Stimulated activated naive CD8-positive, alpha-beta T cell treated with anti-CD3 and anti-CD28 coated beads, Interleukin-15, amount 100 ng/mL, for 72 hours (primary cell): ENCODE measurements at regions not wholly inside any gene's neighbourhood (a gene's known extent, or its start where the extent isn't known, plus 50 kb on each side); places are given as distances from the start of the nearest gene placed in this dataset.

ENCODE experiments used
- ATAC-seq: fragments of 150-1000 bp; cut with Tn5 transposase; 2 replicates; pipeline ENCODE4 v1.10.0; 2021; ENCODE audit warnings: mild to moderate bottlenecking, moderate library complexity
- DNase-seq, 2 donors: peaks; one replicate each; pipeline ENCODE4 v3.0.0; 2021 to 2022
- H3K27ac Mint-ChIP-seq, 2 donors: one replicate each; pipeline ENCODE4 v1.8.0; 2022; ENCODE audit warnings: mild to moderate bottlenecking in 2 of 2, mixed read lengths in 2 of 2, moderate library complexity in 2 of 2
- H3K27me3 Mint-ChIP-seq: one replicate; pipeline ENCODE4 v1.8.0; 2022; ENCODE audit warnings: mixed read lengths
- H3K4me1 Mint-ChIP-seq: one replicate; pipeline ENCODE4 v1.8.0; 2022; ENCODE audit warnings: mild to moderate bottlenecking, mixed read lengths
- H3K4me3 Mint-ChIP-seq, 2 donors: one replicate each; pipeline ENCODE4 v1.8.0; 2022; ENCODE audit warnings: mild to moderate bottlenecking in 2 of 2, mixed read lengths in 2 of 2, moderate library complexity in 1 of 2
- H3K9me3 Mint-ChIP-seq, 2 donors: one replicate each; pipeline ENCODE4 v1.8.0; 2022; ENCODE audit warnings: mixed read lengths in 2 of 2

GRCh38 chr21:35232545-35233176 is 183.6 kb upstream of the RUNX1 start:
- H3K4me3 Mint-ChIP-seq, result no peak overlapping the region
- no peak overlapping the region for H3K27ac Mint-ChIP-seq
- no peak for ATAC-seq
- H3K27me3 Mint-ChIP-seq, result no peaks in the 10 kb centered on the region
- DNase-seq, result no peak
- peaks cover 44% of the 10 kb centered on the region for H3K4me1 Mint-ChIP-seq
- H3K9me3 Mint-ChIP-seq, result peaks cover 20 to 25% of the 10 kb centered on the region in 2 donors

DNA sequence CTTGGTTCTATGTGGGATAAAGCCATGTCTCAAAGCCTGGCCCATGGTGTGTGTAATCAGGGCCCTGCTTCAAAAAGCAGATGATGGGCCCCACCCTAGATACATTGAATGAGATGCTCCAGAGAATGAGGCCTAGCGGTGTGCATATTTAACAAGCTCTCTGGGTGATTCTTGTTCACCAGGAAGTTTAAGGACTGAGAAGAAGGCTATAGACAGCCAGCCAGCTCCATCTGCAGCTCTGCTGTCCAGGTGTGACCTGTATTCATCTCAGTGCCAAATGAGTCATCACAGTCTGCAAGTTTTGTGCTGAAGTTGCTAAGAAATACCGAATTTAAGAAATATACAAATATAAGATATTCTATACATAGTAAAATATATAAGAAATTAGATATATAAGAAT is 182.0 kb upstream of the RUNX1 start:
- Mint-ChIP-seq H3K4me1 (peaks cover 44% of the 10 kb centered on the region), H3K27ac (no peak overlapping the region), H3K9me3 (peaks cover 9% of the 10 kb centered on the region in 2 donors), H3K4me3 (no peak overlapping the region), H3K27me3 (no peaks in the 10 kb centered on the region)
- DNase-seq (no peak), ATAC-seq (no peak)

- Mint-ChIP-seq H3K9me3 (no peaks in the 10 kb centered on the region), H3K4me1 (peaks cover 35% of the 10 kb centered on the region), H3K4me3 (no peak overlapping the region), H3K27ac (no peak overlapping the region), H3K27me3 (no peaks in the 10 kb centered on the region)
- ATAC-seq, result no peak
- no peak for DNase-seq
Observed at GRCh38 chr21:35229290-35229689, 180.2 kb upstream of the RUNX1 start.

- Mint-ChIP-seq H3K9me3 (no peaks in the 10 kb centered on the region), H3K27ac (no peak overlapping the region), H3K27me3 (no peaks in the 10 kb centered on the region), H3K4me3 (peak overlapping the region; percentile 50 to 79), H3K4me1 (peaks cover 40% of the 10 kb centered on the region)
- DNase-seq (no peak), ATAC-seq (no peak)
Observed at GRCh38 chr21:35227786-35228185, 178.7 kb upstream of the RUNX1 start.

- Mint-ChIP-seq H3K4me1 (peaks cover 46% of the 10 kb centered on the region), H3K4me3 (peak overlapping the region; percentile 77 to 79), H3K27ac (peak overlapping the region; percentile 88 to 93), H3K27me3 (no peaks in the 10 kb centered on the region), H3K9me3 (no peaks in the 10 kb centered on the region)
- peak; percentile 55 to 75 for DNase-seq
- peak; percentile 88 for ATAC-seq
Observed at GRCh38 chr21:35226968-35227744, 178.1 kb upstream of the RUNX1 start.

- Mint-ChIP-seq H3K27me3 (no peaks in the 10 kb centered on the region), H3K4me1 (peaks cover 52% of the 10 kb centered on the region), H3K9me3 (no peaks in the 10 kb centered on the region), H3K4me3 (peak overlapping the region; percentile 77 to 79), H3K27ac (no peak overlapping the region)
- ATAC-seq, result no peak
- no peak for DNase-seq
Observed at GRCh38 chr21:35226328-35226727, 177.2 kb upstream of the RUNX1 start.

DNA sequence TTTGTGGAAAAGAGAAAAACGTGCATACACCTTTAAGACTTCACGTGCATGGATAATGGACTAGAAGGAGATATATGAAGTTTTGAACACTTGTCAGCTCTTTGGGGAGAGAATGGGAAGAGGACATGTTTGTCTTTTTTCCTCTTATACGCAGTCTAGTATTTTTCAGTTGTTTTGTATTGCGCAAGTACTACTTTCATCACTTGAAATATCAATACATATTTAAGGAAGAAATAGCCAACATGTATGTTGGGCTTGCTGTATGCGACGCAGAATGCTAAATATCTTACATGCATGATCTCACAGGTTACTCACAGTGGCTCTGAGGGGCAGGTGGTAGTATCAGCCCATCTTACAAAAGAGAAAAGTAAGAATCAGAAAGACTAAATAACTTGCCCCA is 176.5 kb upstream of the RUNX1 start:
- no peak overlapping the region for H3K27ac Mint-ChIP-seq
- ATAC-seq, result no peak
- peaks cover 52% of the 10 kb centered on the region for H3K4me1 Mint-ChIP-seq
- no peak for DNase-seq
- H3K27me3 Mint-ChIP-seq, result no peaks in the 10 kb centered on the region
- no peak overlapping the region for H3K4me3 Mint-ChIP-seq
- H3K9me3 Mint-ChIP-seq, result no peaks in the 10 kb centered on the region

- Mint-ChIP-seq H3K27ac (no peak overlapping the region), H3K4me1 (peaks cover 62% of the 10 kb centered on the region), H3K4me3 (no peak overlapping the region), H3K9me3 (no peaks in the 10 kb centered on the region), H3K27me3 (no peaks in the 10 kb centered on the region)
- ATAC-seq, result no peak
- DNase-seq, result no peak
Observed at GRCh38 chr21:35223480-35224156, 174.5 kb upstream of the RUNX1 start.

DNA sequence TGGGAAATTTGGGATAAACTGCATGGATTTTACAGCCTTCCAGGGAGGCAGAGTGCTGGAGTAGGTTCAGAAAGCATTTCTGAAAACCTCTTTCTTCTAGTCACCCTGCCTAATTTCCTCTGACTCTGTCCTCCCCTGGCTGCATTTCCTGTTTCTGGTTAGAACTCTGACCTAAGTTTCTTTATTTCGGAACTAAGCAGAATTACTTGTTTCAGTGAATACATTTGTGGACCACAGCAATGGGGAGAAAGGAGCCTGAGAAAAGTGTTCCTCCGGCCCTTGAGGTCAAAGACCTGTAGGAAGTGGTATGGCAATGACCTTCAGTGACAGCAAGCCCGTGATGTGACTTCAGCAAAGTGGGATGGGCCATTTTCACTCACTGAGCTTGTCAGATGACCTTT is 173.4 kb upstream of the RUNX1 start:
- H3K27ac Mint-ChIP-seq, result peak overlapping the region; percentile 3 to 87
- H3K9me3 Mint-ChIP-seq, result no peaks in the 10 kb centered on the region
- peak; percentile 78 for ATAC-seq
- DNase-seq, result peak; percentile 58 to 83
- peak overlapping the region; percentile 18 to 45 for H3K4me3 Mint-ChIP-seq
- H3K27me3 Mint-ChIP-seq, result no peaks in the 10 kb centered on the region
- H3K4me1 Mint-ChIP-seq, result peaks cover 66% of the 10 kb centered on the region

DNA sequence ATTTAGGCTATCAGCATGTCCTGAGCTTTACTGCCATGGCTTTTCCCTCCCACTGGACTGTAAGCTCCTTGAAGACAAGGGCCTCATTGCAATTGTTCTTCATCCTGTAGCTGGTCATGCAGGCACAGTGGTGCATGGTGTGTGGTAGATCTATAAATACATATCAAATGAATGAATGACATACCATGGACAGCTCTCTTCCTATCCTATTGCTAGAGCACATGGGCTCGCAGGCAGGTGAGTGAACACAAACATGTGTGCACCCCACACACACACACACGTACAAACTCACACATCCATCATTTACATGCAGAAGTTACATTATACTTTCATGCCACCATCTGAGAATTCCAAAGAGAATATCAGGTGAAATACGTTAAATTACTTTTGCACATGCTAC is 172.9 kb upstream of the RUNX1 start:
- Mint-ChIP-seq H3K9me3 (no peaks in the 10 kb centered on the region), H3K4me3 (peak overlapping the region; percentile 18 to 45), H3K27ac (peak overlapping the region in 1 of 2 donors; percentile 3), H3K27me3 (no peaks in the 10 kb centered on the region), H3K4me1 (peaks cover 66% of the 10 kb centered on the region)
- DNase-seq, result no peak
- no peak for ATAC-seq

DNA sequence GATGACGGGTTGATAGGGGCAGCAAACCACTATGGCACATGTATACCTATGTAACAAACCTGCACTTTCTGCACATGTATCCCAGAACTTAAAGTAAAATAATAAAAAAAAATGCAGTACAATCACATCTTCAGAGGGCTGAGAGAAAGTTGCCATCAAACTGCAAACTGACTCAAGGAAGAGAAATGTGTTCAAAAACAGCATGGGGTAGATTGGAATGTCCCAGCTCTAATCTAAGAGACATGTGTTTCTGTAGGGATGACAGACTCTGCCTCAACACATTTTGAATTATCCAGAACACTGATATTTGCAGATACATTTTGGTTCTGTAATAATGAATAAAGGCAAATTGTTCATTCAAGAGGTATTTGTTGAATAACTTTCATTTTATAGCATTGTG is 171.2 kb upstream of the RUNX1 start:
- no peak overlapping the region for H3K4me3 Mint-ChIP-seq
- H3K27ac Mint-ChIP-seq, result no peak overlapping the region
- ATAC-seq, result no peak
- H3K27me3 Mint-ChIP-seq, result no peaks in the 10 kb centered on the region
- DNase-seq, result no peak
- peaks cover 51% of the 10 kb centered on the region for H3K4me1 Mint-ChIP-seq
- no peaks in the 10 kb centered on the region for H3K9me3 Mint-ChIP-seq

DNA sequence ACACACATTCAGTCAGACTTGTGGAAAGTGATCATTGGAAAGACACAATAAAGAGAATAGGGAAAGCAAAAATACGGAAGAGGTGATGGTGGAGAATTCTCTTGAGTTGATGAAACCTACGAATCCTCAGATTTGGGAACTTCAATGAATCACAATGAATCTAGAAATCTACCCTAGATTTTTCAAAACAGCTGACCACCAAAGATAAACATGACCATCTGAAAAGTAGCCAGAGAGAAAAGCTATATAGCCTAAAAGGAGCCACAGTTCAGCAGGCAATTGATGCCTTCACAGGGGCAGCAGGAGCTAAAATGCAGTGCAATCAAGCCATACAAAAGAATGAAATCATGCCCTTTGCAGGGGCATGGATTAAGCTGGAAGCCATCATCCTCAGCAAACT is 170.6 kb upstream of the RUNX1 start:
- Mint-ChIP-seq H3K27me3 (no peaks in the 10 kb centered on the region), H3K9me3 (no peaks in the 10 kb centered on the region), H3K27ac (no peak overlapping the region), H3K4me1 (peaks cover 49% of the 10 kb centered on the region), H3K4me3 (no peak overlapping the region)
- ATAC-seq (no peak), DNase-seq (no peak)

GRCh38 chr21:35219291-35219690 is 170.2 kb upstream of the RUNX1 start:
- peaks cover 49% of the 10 kb centered on the region for H3K4me1 Mint-ChIP-seq
- H3K27ac Mint-ChIP-seq, result no peak overlapping the region
- H3K9me3 Mint-ChIP-seq, result no peaks in the 10 kb centered on the region
- no peak overlapping the region for H3K4me3 Mint-ChIP-seq
- DNase-seq (no peak), ATAC-seq (no peak)
- no peaks in the 10 kb centered on the region for H3K27me3 Mint-ChIP-seq

GRCh38 chr21:35217504-35218060 is 168.5 kb upstream of the RUNX1 start:
- H3K4me3 Mint-ChIP-seq, result peak overlapping the region in 1 of 2 donors; percentile 35
- DNase-seq (peak; percentile 56 to 78), ATAC-seq (peak; percentile 95)
- H3K27ac Mint-ChIP-seq, result peak overlapping the region; percentile 92 to 97
- no peaks in the 10 kb centered on the region for H3K27me3 Mint-ChIP-seq
- H3K4me1 Mint-ChIP-seq, result peaks cover 38% of the 10 kb centered on the region
- H3K9me3 Mint-ChIP-seq, result peaks cover 0 to 7% of the 10 kb centered on the region in 2 donors

- Mint-ChIP-seq H3K27ac (peak overlapping the region; percentile 28 to 92), H3K9me3 (peaks cover 0 to 7% of the 10 kb centered on the region in 2 donors), H3K27me3 (no peaks in the 10 kb centered on the region), H3K4me1 (peaks cover 32% of the 10 kb centered on the region), H3K4me3 (no peak overlapping the region)
- no peak for ATAC-seq
- DNase-seq, result no peak
Observed at GRCh38 chr21:35216996-35217395, 167.9 kb upstream of the RUNX1 start.

DNA sequence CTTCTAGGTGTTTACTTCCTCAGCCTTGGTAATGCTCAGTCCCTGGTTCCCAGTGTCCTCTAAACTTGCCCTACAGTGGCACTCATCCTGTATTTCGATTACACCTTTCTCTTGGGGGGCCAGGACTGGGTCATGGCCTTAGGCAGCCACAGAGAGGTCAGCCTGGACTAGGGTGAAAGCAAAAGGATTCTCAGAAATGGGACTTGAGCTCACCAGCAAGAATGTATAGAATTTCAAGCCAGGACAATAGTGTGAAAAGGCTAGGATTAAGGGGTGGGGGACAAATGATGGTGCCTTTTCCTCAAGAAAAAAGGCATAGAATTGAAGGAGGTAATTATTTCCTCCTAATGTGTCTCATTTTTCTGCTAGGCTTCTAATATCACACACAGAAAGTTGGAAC is 166.8 kb upstream of the RUNX1 start:
- H3K9me3 Mint-ChIP-seq, result peaks cover 0 to 7% of the 10 kb centered on the region in 2 donors
- H3K27ac Mint-ChIP-seq, result no peak overlapping the region
- H3K27me3 Mint-ChIP-seq, result no peaks in the 10 kb centered on the region
- H3K4me1 Mint-ChIP-seq, result peaks cover 28% of the 10 kb centered on the region
- ATAC-seq (no peak), DNase-seq (no peak)
- H3K4me3 Mint-ChIP-seq, result no peak overlapping the region
